Right atrium auricular region (tissue), 2 donors: ENCODE measurements at regions not wholly inside any gene's neighbourhood (a gene's known extent, or its start where the extent isn't known, plus 50 kb on each side); places are given as distances from the start of the nearest gene placed in this dataset.
"Not testable (repeated sequence)": the region's sequence is repeated elsewhere in the genome, so short reads cannot be mapped to it uniquely, and the experiment has no call there.

Experiments
- DNase-seq: peaks from one replicate; pipeline ENCODE4 v3.0.0-alpha.2; 2019; ENCODE audit warnings: low spot score
- H3K27ac ChIP-seq, 2 donors: fragments of 200-600 bp; sonication (generic); 1 replicate in 1 of 2; 2 replicates in 1 of 2; pipeline ENCODE4 v1.5.1; 2016 to 2019
- H3K27me3 ChIP-seq, 2 donors: fragments of 200-600 bp; sonication (generic); one replicate each; pipeline versions ENCODE4 v1.5.1 to v1.6.0; 2017 to 2019
- H3K36me3 ChIP-seq: fragments of 200-600 bp; sonication (generic); one replicate; pipeline ENCODE4 v1.5.1; 2016
- H3K4me1 ChIP-seq, 2 donors: fragments of 200-600 bp; sonication (generic); one replicate each; pipeline versions ENCODE4 v1.5.1 to v1.6.0; 2017 to 2019
- H3K4me3 ChIP-seq, 2 donors: fragments of 200-600 bp; sonication (generic); 1 replicate in 1 of 2; 2 replicates in 1 of 2; pipeline ENCODE4 v1.5.1; 2017 to 2019; ENCODE audit warnings: mild to moderate bottlenecking in 1 of 2, moderate library complexity in 1 of 2
- H3K9me3 ChIP-seq, 2 donors: fragments of 200-600 bp; sonication (generic); one replicate each; pipeline ENCODE4 v1.5.1; 2019
- TF ChIP-seq, protein P1 (sequence below), 2 donors: fragments of 200-600 bp; sonication (generic); IDR thresholded peaks; one replicate each; pipeline ENCODE4 v1.5.1; 2019; ENCODE audit warnings: antibody characterized with exemption in 2 of 2

DNA sequence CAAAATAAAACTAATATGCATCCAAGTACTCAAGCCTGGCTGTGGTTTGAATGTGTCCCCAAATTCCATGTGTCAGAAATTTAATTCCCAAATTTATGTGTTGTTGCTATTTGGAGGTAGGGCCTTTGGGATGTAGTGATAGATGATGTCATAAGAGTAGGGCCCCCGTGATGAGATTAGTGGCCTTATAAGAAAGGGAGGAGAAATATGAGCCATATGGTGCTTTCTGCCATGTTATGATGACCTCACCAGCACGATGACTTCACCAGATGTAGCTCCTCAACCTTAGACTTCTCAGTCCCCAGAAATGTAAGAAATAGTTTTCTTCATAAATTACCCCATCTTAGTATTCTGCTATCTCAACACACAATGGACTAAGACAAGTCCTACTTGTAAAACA is 2264.0 kb downstream of the ARAP2 start:
- no peak overlapping the region for H3K4me3 ChIP-seq
- H3K27ac ChIP-seq: no peak overlapping the region
- H3K9me3 ChIP-seq: no peaks in the 10 kb centered on the region
- no peaks in the 10 kb centered on the region for H3K36me3 ChIP-seq
- TF ChIP-seq, protein P1, sequence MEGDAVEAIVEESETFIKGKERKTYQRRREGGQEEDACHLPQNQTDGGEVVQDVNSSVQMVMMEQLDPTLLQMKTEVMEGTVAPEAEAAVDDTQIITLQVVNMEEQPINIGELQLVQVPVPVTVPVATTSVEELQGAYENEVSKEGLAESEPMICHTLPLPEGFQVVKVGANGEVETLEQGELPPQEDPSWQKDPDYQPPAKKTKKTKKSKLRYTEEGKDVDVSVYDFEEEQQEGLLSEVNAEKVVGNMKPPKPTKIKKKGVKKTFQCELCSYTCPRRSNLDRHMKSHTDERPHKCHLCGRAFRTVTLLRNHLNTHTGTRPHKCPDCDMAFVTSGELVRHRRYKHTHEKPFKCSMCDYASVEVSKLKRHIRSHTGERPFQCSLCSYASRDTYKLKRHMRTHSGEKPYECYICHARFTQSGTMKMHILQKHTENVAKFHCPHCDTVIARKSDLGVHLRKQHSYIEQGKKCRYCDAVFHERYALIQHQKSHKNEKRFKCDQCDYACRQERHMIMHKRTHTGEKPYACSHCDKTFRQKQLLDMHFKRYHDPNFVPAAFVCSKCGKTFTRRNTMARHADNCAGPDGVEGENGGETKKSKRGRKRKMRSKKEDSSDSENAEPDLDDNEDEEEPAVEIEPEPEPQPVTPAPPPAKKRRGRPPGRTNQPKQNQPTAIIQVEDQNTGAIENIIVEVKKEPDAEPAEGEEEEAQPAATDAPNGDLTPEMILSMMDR (IDR thresholded peaks at IDR 0.05): no peak
- DNase-seq: no peak
- H3K4me1 ChIP-seq: no peaks in the 10 kb centered on the region
- no peaks in the 10 kb centered on the region for H3K27me3 ChIP-seq

DNA sequence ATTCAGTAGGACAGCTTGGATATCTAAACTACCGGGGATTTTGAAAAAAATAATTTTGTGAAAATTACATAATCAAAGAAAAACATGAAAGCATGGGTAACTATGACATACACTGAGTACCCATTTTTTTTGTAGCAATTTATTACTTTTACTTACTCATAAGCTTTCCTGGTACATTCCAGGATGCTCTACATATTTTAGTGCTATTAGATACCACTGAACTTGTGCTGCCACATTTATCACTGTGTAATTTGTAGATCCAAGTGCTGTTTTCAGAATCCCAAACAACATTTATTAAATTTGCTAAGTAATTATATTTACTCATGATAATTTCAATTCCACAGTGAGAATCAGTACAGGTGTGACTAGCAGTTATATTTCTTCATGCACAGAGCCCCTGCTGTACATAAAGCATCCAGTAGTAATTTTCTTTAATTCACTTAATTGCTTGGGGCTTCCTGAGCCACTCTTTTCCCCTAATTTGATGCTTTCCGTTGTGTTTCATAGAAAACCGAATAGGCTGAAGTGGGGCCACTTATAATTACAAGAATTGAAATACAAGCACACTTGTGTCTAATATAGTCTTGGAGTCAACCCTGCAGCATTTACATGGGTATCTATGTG is 2254.4 kb downstream of the ARAP2 start:
- no peaks in the 10 kb centered on the region for H3K27me3 ChIP-seq
- H3K27ac ChIP-seq: no peak overlapping the region
- no peaks in the 10 kb centered on the region for H3K4me1 ChIP-seq
- H3K36me3 ChIP-seq: no peaks in the 10 kb centered on the region
- TF ChIP-seq, protein P1 (IDR thresholded peaks at IDR 0.05): no peak
- H3K4me3 ChIP-seq: no peak overlapping the region
- H3K9me3 ChIP-seq: no peaks in the 10 kb centered on the region
- no peak for DNase-seq

DNA sequence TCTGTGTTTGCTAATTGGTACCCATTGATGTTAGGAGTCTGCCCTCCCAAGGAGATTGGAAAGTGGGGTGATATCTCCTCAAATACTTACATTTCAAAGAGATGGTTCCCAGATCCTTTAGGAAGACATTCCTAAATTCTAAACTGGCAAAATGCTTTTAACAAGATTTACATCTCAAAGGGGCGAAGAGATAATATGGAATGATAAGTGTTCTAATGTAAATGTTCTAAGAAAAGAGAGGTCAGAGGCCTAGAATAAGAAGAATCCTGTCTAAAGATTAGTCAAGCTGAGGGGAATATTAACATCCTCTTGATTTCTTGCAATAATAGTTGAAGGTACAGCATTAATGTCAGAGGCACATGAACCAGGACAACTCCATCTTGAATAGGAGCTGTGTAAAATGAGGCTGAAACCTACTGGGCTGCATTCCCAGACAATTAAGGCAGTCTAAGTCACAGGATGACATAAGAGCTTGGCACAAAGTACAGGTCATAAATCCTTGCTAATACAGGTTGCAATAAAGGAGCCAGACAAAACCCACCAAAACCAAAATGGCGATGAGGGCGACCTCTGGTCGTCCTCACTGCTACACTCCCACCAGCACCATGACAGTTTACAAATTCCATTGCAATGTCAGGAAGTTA is 2248.1 kb downstream of the ARAP2 start:
- TF ChIP-seq, protein P1 (IDR thresholded peaks at IDR 0.05): no peak

DNA sequence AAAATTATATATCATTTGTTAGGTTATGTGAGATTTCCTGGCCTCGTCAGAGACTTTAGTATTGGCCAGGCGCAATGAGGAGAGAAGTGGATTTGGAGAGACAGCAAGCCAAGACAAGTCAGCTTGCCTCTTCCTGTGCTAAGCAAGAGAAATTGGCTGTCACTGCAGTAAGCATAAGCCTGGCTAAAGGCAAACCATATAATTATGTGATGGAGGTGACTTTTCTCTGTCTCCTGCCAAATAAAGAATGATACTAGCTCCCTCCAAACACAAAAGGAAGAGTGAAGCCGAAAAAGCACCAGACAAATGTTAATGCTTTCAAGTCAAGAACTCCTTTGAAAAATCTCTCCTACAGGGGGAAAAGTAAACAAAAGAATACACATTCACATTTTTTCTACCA is 2246.0 kb downstream of the ARAP2 start:
- Histone ChIP-seq H3K36me3 (no peaks in the 10 kb centered on the region), H3K4me1 (no peaks in the 10 kb centered on the region), H3K27ac (no peak overlapping the region), H3K9me3 (no peaks in the 10 kb centered on the region), H3K4me3 (no peak overlapping the region), H3K27me3 (no peaks in the 10 kb centered on the region)
- no peak for DNase-seq
- TF ChIP-seq, protein P1 (IDR thresholded peaks at IDR 0.05): no peak

More for the DNA sequence above, 2248.1 kb downstream of the ARAP2 start:
- Histone ChIP-seq H3K4me3 (no peak overlapping the region), H3K27ac (no peak overlapping the region), H3K36me3 (no peaks in the 10 kb centered on the region), H3K27me3 (no peaks in the 10 kb centered on the region), H3K9me3 (no peaks in the 10 kb centered on the region), H3K4me1 (no peaks in the 10 kb centered on the region)
- DNase-seq: no peak

DNA sequence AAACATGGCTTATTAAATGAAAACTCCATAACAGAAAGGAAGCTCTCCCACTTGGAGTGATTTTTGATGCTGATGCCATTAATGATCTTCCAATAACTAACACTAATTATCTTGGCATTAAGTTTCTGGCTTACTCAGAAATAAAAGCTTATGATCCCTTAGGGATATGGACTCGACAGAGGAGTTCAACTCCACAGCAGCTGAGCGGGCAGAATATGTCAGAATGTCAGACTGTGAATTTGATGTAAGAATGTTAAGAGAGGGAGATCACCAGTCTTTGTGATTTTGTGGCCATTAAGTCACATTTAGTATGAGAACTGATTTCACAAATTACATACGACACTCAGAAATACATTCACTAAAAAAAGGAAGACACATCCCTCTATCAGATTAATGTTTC is 2244.0 kb downstream of the ARAP2 start:
- DNase-seq: no peak
- TF ChIP-seq, protein P1 (IDR thresholded peaks at IDR 0.05): no peak

DNA sequence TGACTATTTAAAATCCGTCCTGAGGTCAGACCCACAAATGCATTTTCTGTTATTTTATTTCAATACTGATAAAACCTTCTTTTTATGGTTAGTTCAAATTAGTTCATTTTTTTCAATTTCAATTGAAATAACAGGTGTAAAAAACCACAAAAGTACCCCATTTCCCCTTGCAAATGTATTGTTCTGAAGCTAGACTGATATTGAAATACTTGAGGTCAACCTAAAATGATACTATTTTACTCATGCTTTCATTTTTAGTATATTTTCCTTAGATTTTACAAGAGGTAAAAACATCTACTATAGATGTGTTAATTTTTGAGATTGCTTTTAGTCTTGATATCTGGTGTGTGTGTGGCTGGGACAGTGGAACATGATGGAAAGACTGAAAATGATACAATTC is 2237.8 kb downstream of the ARAP2 start:
- not testable (repeated sequence) for H3K36me3 ChIP-seq, H3K4me1 ChIP-seq, H3K9me3 ChIP-seq, DNase-seq, H3K4me3 ChIP-seq, H3K27me3 ChIP-seq, H3K27ac ChIP-seq

More for the DNA sequence above, 2244.0 kb downstream of the ARAP2 start:
- no peaks in the 10 kb centered on the region for H3K36me3 ChIP-seq
- H3K27me3 ChIP-seq: no peaks in the 10 kb centered on the region
- no peaks in the 10 kb centered on the region for H3K9me3 ChIP-seq
- H3K4me1 ChIP-seq: no peaks in the 10 kb centered on the region
- no peak overlapping the region for H3K27ac ChIP-seq
- no peak overlapping the region for H3K4me3 ChIP-seq
